HCT116 (cell line): ENCODE measurements at regions not wholly inside any gene's neighbourhood (a gene's known extent, or its start where the extent isn't known, plus 50 kb on each side); places are given as distances from the start of the nearest gene placed in this dataset.

Experiments
- ATAC-seq: fragments of 200-7000 bp; cut with Tn5 transposase; 2 replicates; pipeline ENCODE4 v1.9.1; 2020; ENCODE audit warnings: mild to moderate bottlenecking, moderate library complexity
- BruUV-seq: library from RNA; stranded (reverse); fragments of 400-500 nt; replicated peaks from 2 replicates; lab custom pipeline; 2021; lab: Mats Ljungman, UMichigan
- CTCF ChIA-PET: fragments of 300-600 bp; sonication (Branson Sonifier 250); formaldehyde crosslinking; loops from one replicate; lab custom pipeline; 2021; ENCODE audit warnings: antibody characterized with exemption; lab: Charles Lee
- POLR2A ChIA-PET: fragments of 300-600, 350-600 bp; sonication (Branson Sonifier 250); formaldehyde crosslinking; loops from one replicate; lab custom pipeline; 2021; ENCODE audit warnings: antibody characterized with exemption; lab: Charles Lee
- RAD21 ChIA-PET, 2 experiments: fragments of 300-600 bp; sonication (Branson Sonifier 250); formaldehyde crosslinking; loops; one replicate each; lab custom pipeline; 2023; ENCODE audit warnings: low total read pairs in 2 of 2; ENCODE audit not compliant: uncharacterized antibody in 2 of 2, unreplicated experiment in 2 of 2, low non-redundant PET in 1 of 2; lab: Charles Lee
- DNase-seq: peaks from one replicate; pipeline ENCODE4 v3.0.0-alpha.2; 2010; ENCODE audit warnings: low read depth, low spot score
- H2AFZ ChIP-seq: fragments of 200-600 bp; shearing (Covaris generic), sonication (generic); 2 replicates; pipeline ENCODE4 v1.6.1; 2017; ENCODE audit warnings: low read depth, mixed run types, mixed read lengths, antibody characterized with exemption, low read length; ENCODE audit not compliant: poor library complexity, severe bottlenecking
- H3K27ac ChIP-seq: 2 replicates; pipeline ENCODE4 v1.5.1; 2012; ENCODE audit warnings: low read depth, low read length
- H3K27me3 ChIP-seq: fragments of 200-600 bp; sonication (generic); 2 replicates; pipeline ENCODE4 v1.6.1; 2016; ENCODE audit warnings: mixed run types, low read length, mixed read lengths; ENCODE audit not compliant: insufficient read depth
- H3K36me3 ChIP-seq, 2 experiments: fragments of 200-500 bp in 1 of 2; fragments of 200-600 bp in 1 of 2; sonication (Bioruptor generic) in 1 of 2; sonication (generic) in 1 of 2; 2 replicates each; pipeline versions ENCODE4 v1.5.1 to v1.6.1; 2014 to 2016; ENCODE audit warnings: low read length in 2 of 2, inconsistent platforms in 1 of 2, mixed read lengths in 1 of 2, mixed run types in 1 of 2; ENCODE audit not compliant: insufficient read depth in 2 of 2, control insufficient read depth in 1 of 2
- H3K4me1 ChIP-seq, 2 experiments: fragments of 200-600 bp in 1 of 2; sonication (generic) in 1 of 2; 2 replicates each; pipeline versions ENCODE4 v1.5.1 to v1.6.1; 2012 to 2017; ENCODE audit warnings: low read length in 2 of 2, inconsistent platforms in 1 of 2, mild to moderate bottlenecking in 1 of 2, mixed read lengths in 1 of 2, mixed run types in 1 of 2, moderate library complexity in 1 of 2; ENCODE audit not compliant: insufficient read depth in 2 of 2, control insufficient read depth in 1 of 2
- H3K4me2 ChIP-seq: fragments of 200-600 bp; sonication (generic); 2 replicates; pipeline ENCODE4 v1.6.1; 2017; ENCODE audit warnings: mixed run types, low read length, mixed read lengths
- H3K4me3 ChIP-seq, 2 experiments: fragments of 200-600 bp in 1 of 2; sonication (generic) in 1 of 2; replicated peaks in 1 of 2; 2 replicates each; pipeline ENCODE4 v1.5.1; 2011 to 2016; ENCODE audit warnings: low read length in 2 of 2, control low read depth in 1 of 2, low read depth in 1 of 2, mild to moderate bottlenecking in 1 of 2, mixed read lengths in 1 of 2, mixed run types in 1 of 2
- H3K79me2 ChIP-seq: fragments of 200-600 bp; sonication (generic); 2 replicates; pipeline ENCODE4 v1.6.1; 2017; ENCODE audit warnings: mild to moderate bottlenecking, mixed run types, low read length, moderate library complexity, mixed read lengths; ENCODE audit not compliant: insufficient read depth
- H3K9ac ChIP-seq: fragments of 200-600 bp; sonication (generic); 2 replicates; pipeline ENCODE4 v1.6.1; 2016; ENCODE audit warnings: low read length, mixed read lengths
- H3K9me2 ChIP-seq: fragments of 200-600 bp; sonication (generic), shearing (Covaris generic); 2 replicates; pipeline ENCODE4 v1.6.1; 2017; ENCODE audit warnings: mixed run types, mild to moderate bottlenecking, moderate library complexity; ENCODE audit not compliant: insufficient read depth
- H3K9me3 ChIP-seq, 2 experiments: fragments of 200-500 bp in 1 of 2; fragments of 200-600 bp in 1 of 2; sonication (Bioruptor generic) in 1 of 2; sonication (generic) in 1 of 2; 2 replicates each; pipeline ENCODE4 v1.6.1; 2014 to 2017; ENCODE audit warnings: low read length in 2 of 2, mixed read lengths in 2 of 2, inconsistent platforms in 1 of 2, low read depth in 1 of 2, mild to moderate bottlenecking in 1 of 2, mixed run types in 1 of 2, moderate library complexity in 1 of 2; ENCODE audit not compliant: control insufficient read depth in 1 of 2, insufficient read depth in 1 of 2
- H4K20me1 ChIP-seq: fragments of 200-600 bp; sonication (generic), shearing (Covaris generic); 2 replicates; pipeline ENCODE4 v1.6.1; 2017; ENCODE audit warnings: mixed run types, mild to moderate bottlenecking, moderate library complexity; ENCODE audit not compliant: insufficient read depth
- CBX3 ChIP-seq: IDR thresholded peaks from 2 replicates; pipeline ENCODE4 v1.6.1; 2012; ENCODE audit warnings: low read depth
- EGR1 ChIP-seq: IDR thresholded peaks from 2 replicates; pipeline ENCODE4 v1.6.1; 2012; ENCODE audit warnings: low read depth
- EZH2phosphoT487 ChIP-seq: fragments of 200-600 bp; IDR thresholded peaks from 2 replicates; pipeline ENCODE4 v1.6.1; 2018; ENCODE audit warnings: antibody characterized with exemption, borderline replicate concordance
- FOSL1 ChIP-seq: IDR thresholded peaks from 2 replicates; pipeline ENCODE4 v1.6.1; 2012; ENCODE audit warnings: low read depth
- POLR2A ChIP-seq: IDR thresholded peaks from 2 replicates; pipeline ENCODE4 v1.7.0; 2011; ENCODE audit warnings: borderline replicate concordance; ENCODE audit not compliant: insufficient read depth, insufficient read length; ENCODE audit errors: extremely low read depth
- SP1 ChIP-seq: IDR thresholded peaks from 2 replicates; pipeline ENCODE4 v1.6.1; 2012; ENCODE audit warnings: low read depth
- intact Hi-C: fragments of 100-400 bp; cut with micrococcal nuclease; formaldehyde crosslinking; loops from 2 replicates; pipeline ENCODE4 v1.10.0; 2022
- TF ChIP-seq, protein P1 (sequence below): IDR thresholded peaks from 2 replicates; pipeline ENCODE4 v1.6.1; 2011; ENCODE audit warnings: mild to moderate bottlenecking, low read length, moderate library complexity; ENCODE audit not compliant: insufficient replicate concordance; ENCODE audit errors: extremely low read depth
- TF ChIP-seq, protein P2 (sequence below), 3 experiments: fragments of 200-600 bp in 1 of 3; sonication (generic) in 1 of 3; IDR thresholded peaks in 2 of 3; conservative IDR thresholded peaks in 1 of 3; 2 replicates each; pipeline ENCODE4 v1.5.1; 2012 to 2017; ENCODE audit warnings: low read depth in 2 of 3, low read length in 2 of 3, antibody characterized with exemption in 1 of 3, borderline replicate concordance in 1 of 3, control low read depth in 1 of 3, mild to moderate bottlenecking in 1 of 3, mixed read lengths in 1 of 3, mixed run types in 1 of 3, moderate library complexity in 1 of 3; ENCODE audit not compliant: insufficient read depth in 1 of 3

DNA sequence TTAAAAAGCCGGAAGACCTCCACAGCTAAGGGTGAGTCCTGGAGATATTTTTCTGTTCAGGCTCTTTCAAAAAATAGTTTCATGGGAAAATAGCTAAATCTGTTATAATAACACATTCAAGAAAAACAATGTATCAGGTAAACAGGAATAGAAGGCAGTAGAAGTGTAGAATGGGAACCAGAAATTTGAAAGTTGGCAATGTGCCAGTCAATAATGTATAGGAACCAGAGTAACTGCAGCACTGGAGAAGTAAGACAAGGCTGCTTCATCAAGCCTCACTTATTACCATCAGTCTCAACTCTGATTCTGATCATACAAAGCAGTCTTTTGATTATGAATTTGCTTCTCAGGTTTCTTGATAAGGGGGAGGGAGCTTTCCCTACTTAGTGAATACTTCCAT is 81.4 kb upstream of the VRK2 start:
- intact Hi-C loops, result no loop called here
- Histone ChIP-seq H3K4me1 (no peaks in the 10 kb centered on the region), H3K27ac (no peak overlapping the region), H3K79me2 (no peaks in the 10 kb centered on the region), H3K4me3 (no peak overlapping the region), H4K20me1 (no peaks in the 10 kb centered on the region), H3K4me2 (no peak overlapping the region), H2AFZ (no peak overlapping the region), H3K9ac (no peak overlapping the region), H3K36me3 (no peaks in the 10 kb centered on the region), H3K9me3 (no peaks in the 10 kb centered on the region), H3K9me2 (no peaks in the 10 kb centered on the region)
- ChIA-PET CTCF (no interaction called here), POLR2A (no interaction called here), RAD21 (no interaction called here)
- no TSS peak for BruUV-seq
- DNase-seq, result no peak
- ATAC-seq, result no peak
- TF ChIP-seq EGR1 (no peak), FOSL1 (no peak), EZH2phosphoT487 (no peak), SP1 (no peak), CBX3 (no peak), POLR2A (no peak)
- TF ChIP-seq, protein P1, sequence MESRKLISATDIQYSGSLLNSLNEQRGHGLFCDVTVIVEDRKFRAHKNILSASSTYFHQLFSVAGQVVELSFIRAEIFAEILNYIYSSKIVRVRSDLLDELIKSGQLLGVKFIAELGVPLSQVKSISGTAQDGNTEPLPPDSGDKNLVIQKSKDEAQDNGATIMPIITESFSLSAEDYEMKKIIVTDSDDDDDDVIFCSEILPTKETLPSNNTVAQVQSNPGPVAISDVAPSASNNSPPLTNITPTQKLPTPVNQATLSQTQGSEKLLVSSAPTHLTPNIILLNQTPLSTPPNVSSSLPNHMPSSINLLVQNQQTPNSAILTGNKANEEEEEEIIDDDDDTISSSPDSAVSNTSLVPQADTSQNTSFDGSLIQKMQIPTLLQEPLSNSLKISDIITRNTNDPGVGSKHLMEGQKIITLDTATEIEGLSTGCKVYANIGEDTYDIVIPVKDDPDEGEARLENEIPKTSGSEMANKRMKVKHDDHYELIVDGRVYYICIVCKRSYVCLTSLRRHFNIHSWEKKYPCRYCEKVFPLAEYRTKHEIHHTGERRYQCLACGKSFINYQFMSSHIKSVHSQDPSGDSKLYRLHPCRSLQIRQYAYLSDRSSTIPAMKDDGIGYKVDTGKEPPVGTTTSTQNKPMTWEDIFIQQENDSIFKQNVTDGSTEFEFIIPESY, result no peak
- TF ChIP-seq, protein P2, sequence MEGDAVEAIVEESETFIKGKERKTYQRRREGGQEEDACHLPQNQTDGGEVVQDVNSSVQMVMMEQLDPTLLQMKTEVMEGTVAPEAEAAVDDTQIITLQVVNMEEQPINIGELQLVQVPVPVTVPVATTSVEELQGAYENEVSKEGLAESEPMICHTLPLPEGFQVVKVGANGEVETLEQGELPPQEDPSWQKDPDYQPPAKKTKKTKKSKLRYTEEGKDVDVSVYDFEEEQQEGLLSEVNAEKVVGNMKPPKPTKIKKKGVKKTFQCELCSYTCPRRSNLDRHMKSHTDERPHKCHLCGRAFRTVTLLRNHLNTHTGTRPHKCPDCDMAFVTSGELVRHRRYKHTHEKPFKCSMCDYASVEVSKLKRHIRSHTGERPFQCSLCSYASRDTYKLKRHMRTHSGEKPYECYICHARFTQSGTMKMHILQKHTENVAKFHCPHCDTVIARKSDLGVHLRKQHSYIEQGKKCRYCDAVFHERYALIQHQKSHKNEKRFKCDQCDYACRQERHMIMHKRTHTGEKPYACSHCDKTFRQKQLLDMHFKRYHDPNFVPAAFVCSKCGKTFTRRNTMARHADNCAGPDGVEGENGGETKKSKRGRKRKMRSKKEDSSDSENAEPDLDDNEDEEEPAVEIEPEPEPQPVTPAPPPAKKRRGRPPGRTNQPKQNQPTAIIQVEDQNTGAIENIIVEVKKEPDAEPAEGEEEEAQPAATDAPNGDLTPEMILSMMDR (IDR thresholded peaks at IDR 0.05 in 2 of 3, conservative IDR thresholded peaks at IDR 0.05 in 1 of 3; ENCODE audit: borderline replicate concordance in 1 of 3, insufficient read depth in 1 of 3, low read depth in 2 of 3, low read length in 2 of 3), result no peak
- TF ChIP-seq, all 23 proteins: peak for 0
- no peaks in the 10 kb centered on the region for H3K27me3 ChIP-seq
